ENCODE measurements at regions not wholly inside any gene's neighbourhood (a gene's known extent, or its start where the extent isn't known, plus 50 kb on each side); places are given as distances from the start of the nearest gene placed in this dataset.

DNA sequence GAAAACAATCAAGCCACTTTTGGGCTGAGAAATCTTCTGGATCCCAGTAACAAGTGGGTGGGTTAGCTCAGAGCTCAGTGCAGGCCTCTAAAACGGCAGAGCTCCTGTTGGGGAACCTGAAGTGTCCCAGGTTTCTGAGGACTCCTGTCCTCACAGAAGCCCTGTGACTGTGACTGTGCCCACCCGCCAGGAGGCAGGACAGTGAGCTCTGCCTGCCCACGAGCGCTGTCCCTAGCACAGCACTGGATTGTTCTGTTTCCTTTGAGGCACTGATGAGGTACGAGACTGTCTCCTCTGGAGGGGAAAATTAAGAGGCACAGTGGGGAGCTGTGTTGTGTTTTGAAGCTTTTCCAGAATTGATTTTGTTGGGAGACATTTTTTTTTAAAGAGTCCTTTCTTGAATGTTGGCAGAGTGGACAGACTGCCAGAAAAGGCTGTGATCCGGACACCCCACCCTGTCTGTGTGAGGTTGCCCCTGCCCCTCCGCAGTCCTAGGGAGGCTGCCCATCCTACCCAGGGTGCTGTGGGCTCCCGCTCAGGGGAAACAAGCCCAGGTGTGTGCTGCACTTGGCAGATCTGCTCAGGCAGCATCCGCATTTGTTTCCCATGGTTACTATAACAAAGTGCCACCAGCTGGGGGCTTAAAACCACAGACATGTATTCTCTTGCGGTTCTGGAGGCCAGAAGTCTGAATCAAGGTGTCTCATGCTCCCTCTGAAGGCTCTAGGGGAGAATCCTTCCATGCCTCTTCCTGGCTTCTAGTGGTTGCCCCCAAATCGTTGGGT, 66.6 kb upstream of the LARS2 start:
- TF ChIP-seq, protein P1, sequence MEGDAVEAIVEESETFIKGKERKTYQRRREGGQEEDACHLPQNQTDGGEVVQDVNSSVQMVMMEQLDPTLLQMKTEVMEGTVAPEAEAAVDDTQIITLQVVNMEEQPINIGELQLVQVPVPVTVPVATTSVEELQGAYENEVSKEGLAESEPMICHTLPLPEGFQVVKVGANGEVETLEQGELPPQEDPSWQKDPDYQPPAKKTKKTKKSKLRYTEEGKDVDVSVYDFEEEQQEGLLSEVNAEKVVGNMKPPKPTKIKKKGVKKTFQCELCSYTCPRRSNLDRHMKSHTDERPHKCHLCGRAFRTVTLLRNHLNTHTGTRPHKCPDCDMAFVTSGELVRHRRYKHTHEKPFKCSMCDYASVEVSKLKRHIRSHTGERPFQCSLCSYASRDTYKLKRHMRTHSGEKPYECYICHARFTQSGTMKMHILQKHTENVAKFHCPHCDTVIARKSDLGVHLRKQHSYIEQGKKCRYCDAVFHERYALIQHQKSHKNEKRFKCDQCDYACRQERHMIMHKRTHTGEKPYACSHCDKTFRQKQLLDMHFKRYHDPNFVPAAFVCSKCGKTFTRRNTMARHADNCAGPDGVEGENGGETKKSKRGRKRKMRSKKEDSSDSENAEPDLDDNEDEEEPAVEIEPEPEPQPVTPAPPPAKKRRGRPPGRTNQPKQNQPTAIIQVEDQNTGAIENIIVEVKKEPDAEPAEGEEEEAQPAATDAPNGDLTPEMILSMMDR (conservative IDR thresholded peaks at IDR 0.05; ENCODE audit: low read depth, low read length), result no peak
- TF ChIP-seq CHD1 (IDR thresholded peaks at IDR 0.05; ENCODE audit: low read depth, low read length), result no peak
